CD14-positive monocyte (primary cell): ENCODE measurements at regions not wholly inside any gene's neighbourhood (a gene's known extent, or its start where the extent isn't known, plus 50 kb on each side); places are given as distances from the start of the nearest gene placed in this dataset.

Experiments
- DNase-seq, 3 donors: peaks; one replicate each; pipeline ENCODE4 v3.0.0-alpha.2; 2011 to 2022
- H2AFZ ChIP-seq: 2 replicates; pipeline ENCODE4 v1.6.0; 2012; ENCODE audit warnings: mild to moderate bottlenecking, low read depth, low read length, inconsistent platforms; ENCODE audit not compliant: insufficient read depth, poor library complexity, severe bottlenecking
- H3K27ac ChIP-seq, 2 donors: 1 replicate in 1 of 2; 2 replicates in 1 of 2; pipeline ENCODE4 v1.5.1; 2012 to 2013; ENCODE audit warnings: low read length in 2 of 2, control low read depth in 1 of 2, inconsistent platforms in 1 of 2, low read depth in 1 of 2, mild to moderate bottlenecking in 1 of 2
- H3K27me3 ChIP-seq, 2 donors: one replicate each; pipeline versions ENCODE4 v1.6.0 to v1.6.1; 2011 to 2013; ENCODE audit warnings: low read length in 2 of 2; ENCODE audit not compliant: control insufficient read depth in 2 of 2, insufficient read depth in 2 of 2
- H3K36me3 ChIP-seq, 2 donors: replicated peaks in 1 of 2; 1 replicate in 1 of 2; 2 replicates in 1 of 2; pipeline versions ENCODE4 v1.5.1 to v1.6.1; 2012 to 2013; ENCODE audit warnings: low read length in 2 of 2, control low read depth in 1 of 2, inconsistent platforms in 1 of 2, mild to moderate bottlenecking in 1 of 2; ENCODE audit not compliant: insufficient read depth in 2 of 2, control insufficient read depth in 1 of 2
- H3K4me1 ChIP-seq, 2 donors: 1 replicate in 1 of 2; 2 replicates in 1 of 2; pipeline versions ENCODE4 v1.5.1 to v1.6.1; 2012 to 2013; ENCODE audit warnings: low read length in 2 of 2, control low read depth in 1 of 2, inconsistent platforms in 1 of 2, mild to moderate bottlenecking in 1 of 2, moderate library complexity in 1 of 2; ENCODE audit not compliant: insufficient read depth in 2 of 2, control insufficient read depth in 1 of 2
- H3K4me2 ChIP-seq: replicated peaks from 2 replicates; pipeline ENCODE3; 2012; ENCODE audit warnings: low read length, moderate library complexity, mild to moderate bottlenecking; ENCODE audit not compliant: poor library complexity, severe bottlenecking; ENCODE audit errors: extremely low read depth
- H3K4me3 ChIP-seq, 3 experiments: fragments of 200-600 bp in 1 of 3; sonication (generic) in 1 of 3; replicated peaks in 1 of 3; 1 replicate in 2 of 3; 2 replicates in 1 of 3; pipeline ENCODE4 v1.5.1; 2011 to 2013; ENCODE audit warnings: low read length in 3 of 3, mild to moderate bottlenecking in 3 of 3, control low read depth in 2 of 3, low read depth in 2 of 3, inconsistent platforms in 1 of 3, moderate library complexity in 1 of 3
- H3K79me2 ChIP-seq: 2 replicates; pipeline ENCODE4 v1.6.0; 2012; ENCODE audit warnings: mild to moderate bottlenecking, control low read depth, inconsistent platforms, low read length, moderate library complexity; ENCODE audit not compliant: insufficient read depth
- H3K9ac ChIP-seq: 2 replicates; pipeline ENCODE4 v1.6.0; 2017; ENCODE audit warnings: low read length, mild to moderate bottlenecking; ENCODE audit not compliant: insufficient read depth, poor library complexity, severe bottlenecking
- H3K9me3 ChIP-seq, 2 donors: replicated peaks in 1 of 2; 1 replicate in 1 of 2; 2 replicates in 1 of 2; pipeline versions ENCODE4 v1.5.1 to v1.6.1; 2012 to 2013; ENCODE audit warnings: low read length in 2 of 2, control low read depth in 1 of 2; ENCODE audit not compliant: control insufficient read depth in 1 of 2, insufficient read depth in 1 of 2
- H4K20me1 ChIP-seq: 2 replicates; pipeline ENCODE4 v1.6.0; 2012; ENCODE audit warnings: mild to moderate bottlenecking, low read length, control low read depth, moderate library complexity; ENCODE audit not compliant: insufficient read depth
- H3K27ac Mint-ChIP-seq, 7 donors: one replicate each; pipeline ENCODE4 v1.8.0; 2020; ENCODE audit warnings: mild to moderate bottlenecking in 7 of 7, mixed read lengths in 7 of 7, moderate library complexity in 6 of 7, inconsistent platforms in 2 of 7
- H3K27me3 Mint-ChIP-seq, 3 donors: one replicate each; pipeline ENCODE4 v1.8.0; 2021 to 2022; ENCODE audit warnings: low read depth in 3 of 3, mild to moderate bottlenecking in 3 of 3, mixed read lengths in 3 of 3, moderate library complexity in 3 of 3, inconsistent platforms in 1 of 3
- H3K36me3 Mint-ChIP-seq, 2 donors: one replicate each; pipeline ENCODE4 v1.8.0; 2020; ENCODE audit warnings: mixed read lengths in 2 of 2, inconsistent platforms in 1 of 2, mild to moderate bottlenecking in 1 of 2
- H3K4me1 Mint-ChIP-seq: one replicate; pipeline ENCODE4 v1.8.0; 2020; ENCODE audit warnings: mild to moderate bottlenecking, mixed read lengths
- H3K4me3 Mint-ChIP-seq, 2 donors: one replicate each; pipeline ENCODE4 v1.8.0; 2020; ENCODE audit warnings: mild to moderate bottlenecking in 2 of 2, mixed read lengths in 2 of 2, moderate library complexity in 1 of 2
- H3K9me3 Mint-ChIP-seq, 7 donors: one replicate each; pipeline ENCODE4 v1.8.0; 2020 to 2022; ENCODE audit warnings: mixed read lengths in 7 of 7, mild to moderate bottlenecking in 6 of 7, moderate library complexity in 6 of 7, inconsistent platforms in 2 of 7
- CTCF ChIP-seq: fragments of 200-600 bp; IDR thresholded peaks from one replicate; pipeline ENCODE4 v1.8.0; 2022; ENCODE audit warnings: antibody characterized with exemption, mild to moderate bottlenecking
- WGBS: methylation state at CpG from one replicate; pipeline ENCODE4 v1.1.5; 2013; ENCODE audit warnings: missing lambda C conversion rate; ENCODE audit not compliant: insufficient coverage; 5-methylcytosine and 5-hydroxymethylcytosine counted together
- intact Hi-C, 2 donors: fragments of 100-400 bp; cut with micrococcal nuclease; formaldehyde crosslinking; loops; one replicate each; pipeline versions ENCODE4 v1.15.0 to v1.15.1; 2023

- Histone ChIP-seq H3K4me3 (peak overlapping the region in 1 of 3 experiments; percentile 57), H3K79me2 (no peaks in the 10 kb centered on the region), H3K9ac (no peak overlapping the region), H3K36me3 (no peaks in the 10 kb centered on the region), H3K27me3 (peaks cover 96 to 98% of the 10 kb centered on the region in 2 donors), H3K9me3 (peaks cover 6 to 48% of the 10 kb centered on the region in 2 donors), H2AFZ (peak overlapping the region; percentile 8), H3K4me2 (peak overlapping the region; percentile 59), H4K20me1 (no peaks in the 10 kb centered on the region), H3K4me1 (peaks cover 13 to 14% of the 10 kb centered on the region in 2 donors), H3K27ac (no peak overlapping the region)
- peaks cover 92 to 97% (median 94%) of the 10 kb centered on the region in 3 donors for H3K27me3 Mint-ChIP-seq
- H3K4me1 Mint-ChIP-seq: peaks cover 15% of the 10 kb centered on the region
- H3K27ac Mint-ChIP-seq: no peak overlapping the region
- WGBS: 5% methylated on average over 32 of the region's 40 CpGs
- peak in 1 of 3 donors; percentile 11 for DNase-seq
- H3K4me3 Mint-ChIP-seq: peak overlapping the region; percentile 28 to 79
- peaks cover 2 to 30% (median 17%) of the 10 kb centered on the region in 7 donors for H3K9me3 Mint-ChIP-seq
- intact Hi-C loops: no loop called here
- TF ChIP-seq CTCF: no peak
- peaks cover 0 to 5% of the 10 kb centered on the region in 2 donors for H3K36me3 Mint-ChIP-seq
Observed at GRCh38 chr1:90834886-90835660, 118.0 kb upstream of the BARHL2 start.

- H3K36me3 Mint-ChIP-seq: peaks cover 0 to 5% of the 10 kb centered on the region in 2 donors
- H3K27ac Mint-ChIP-seq: no peak overlapping the region
- Histone ChIP-seq H3K79me2 (no peaks in the 10 kb centered on the region), H3K27me3 (peaks cover 95 to 98% of the 10 kb centered on the region in 2 donors), H3K27ac (no peak overlapping the region), H3K9me3 (peaks cover 6 to 41% of the 10 kb centered on the region in 2 donors), H3K36me3 (no peaks in the 10 kb centered on the region), H3K4me3 (no peak overlapping the region), H4K20me1 (no peaks in the 10 kb centered on the region), H3K9ac (no peak overlapping the region), H3K4me2 (no peak overlapping the region), H3K4me1 (peaks cover 13 to 14% of the 10 kb centered on the region in 2 donors), H2AFZ (no peak overlapping the region)
- 7% methylated on average over 12 of the region's 23 CpGs for WGBS
- H3K9me3 Mint-ChIP-seq: peaks cover 2 to 30% (median 17%) of the 10 kb centered on the region in 7 donors
- intact Hi-C loops: no loop called here
- peak overlapping the region in 1 of 2 donors; percentile 79 for H3K4me3 Mint-ChIP-seq
- no peak for TF ChIP-seq CTCF
- H3K4me1 Mint-ChIP-seq: peaks cover 15% of the 10 kb centered on the region
- peaks cover 88 to 97% (median 90%) of the 10 kb centered on the region in 3 donors for H3K27me3 Mint-ChIP-seq
- DNase-seq: no peak
Observed at GRCh38 chr1:90834354-90834885, 117.3 kb upstream of the BARHL2 start.
